ENCODE measurements at regions not wholly inside any gene's neighbourhood (a gene's known extent, or its start where the extent isn't known, plus 50 kb on each side); places are given as distances from the start of the nearest gene placed in this dataset.

DNA sequence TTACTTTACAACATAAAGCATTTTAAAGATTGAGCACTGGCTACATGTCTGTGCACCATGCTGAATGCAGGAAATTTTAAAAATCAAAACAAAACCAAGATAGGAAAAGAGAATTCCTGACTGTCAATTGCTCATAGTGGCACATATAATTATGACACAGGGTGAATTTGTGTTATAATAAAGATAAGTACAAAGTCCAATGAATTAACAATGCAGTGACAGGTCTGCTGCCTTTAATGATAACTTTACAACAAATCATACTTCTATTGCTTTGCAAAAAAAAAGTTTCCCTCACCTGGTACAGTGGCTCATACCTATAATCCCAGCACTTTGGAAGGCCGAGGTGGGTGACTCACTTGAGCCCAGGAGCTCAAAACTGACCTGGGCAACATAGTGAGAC is 93.8 kb upstream of the OSBPL8 start:
- TF ChIP-seq POLR2A (IDR thresholded peaks at IDR 0.05): no peak
- no peak for TF ChIP-seq CTCF (IDR thresholded peaks at IDR 0.05)
